Ovary (tissue), 7 donors: ENCODE measurements at regions not wholly inside any gene's neighbourhood (a gene's known extent, or its start where the extent isn't known, plus 50 kb on each side); places are given as distances from the start of the nearest gene placed in this dataset.

Experiments used
- DNase-seq, 5 donors: peaks; one replicate each; pipeline ENCODE4 v3.0.0-alpha.2; 2019 to 2020
- H3K27ac ChIP-seq, 2 donors: fragments of 200-600 bp; one replicate each; pipeline versions ENCODE4 v1.5.1 to v1.8.0; 2019 to 2022
- H3K27me3 ChIP-seq: fragments of 200-600 bp; one replicate; pipeline ENCODE4 v1.8.0; 2022
- H3K36me3 ChIP-seq: fragments of 200-600 bp; sonication (generic); one replicate; pipeline ENCODE4 v1.5.1; 2019
- H3K4me1 ChIP-seq: one replicate; pipeline ENCODE4 v1.8.1; 2013; ENCODE audit warnings: mild to moderate bottlenecking, moderate library complexity; ENCODE audit not compliant: insufficient read depth
- H3K4me3 ChIP-seq: fragments of 200-600 bp; sonication (generic); one replicate; pipeline ENCODE4 v1.5.1; 2017
- H3K9me3 ChIP-seq, 2 donors: fragments of 200-600 bp in 1 of 2; sonication (generic) in 1 of 2; one replicate each; pipeline versions ENCODE4 v1.5.1 to v1.8.1; 2013 to 2019; ENCODE audit warnings: mild to moderate bottlenecking in 1 of 2, moderate library complexity in 1 of 2
- EP300 ChIP-seq: sonication (generic); formaldehyde crosslinking; IDR thresholded peaks from one replicate; pipeline ENCODE4 v1.6.1; 2017; ENCODE audit warnings: antibody characterized with exemption
- POLR2A ChIP-seq: fragments of 450-650 bp; IDR thresholded peaks from one replicate; pipeline ENCODE4 v1.6.1; 2017; ENCODE audit warnings: antibody characterized with exemption, mild to moderate bottlenecking, moderate library complexity
- WGBS, 3 donors: extraction: QIAGEN DNeasy Blood & Tissue Kit in 1 of 3; methylation state at CpG; one replicate each; pipeline versions ENCODE4 v1.1.5 to v1.1.7; 2013 to 2017; 5-methylcytosine and 5-hydroxymethylcytosine counted together
- intact Hi-C, 4 donors: fragments of 100-400 bp; cut with DNase I; formaldehyde crosslinking; loops; one replicate each; pipeline versions ENCODE4 v1.11.0 to v1.15.1; 2022 to 2023
- TF ChIP-seq, protein P1 (sequence below), 3 donors: fragments of 450-650 bp in 2 of 3; fragments of 200-600 bp in 1 of 3; IDR thresholded peaks; one replicate each; pipeline versions ENCODE4 v1.5.1 to v1.8.0; 2016 to 2022; ENCODE audit warnings: antibody characterized with exemption in 3 of 3, mild to moderate bottlenecking in 1 of 3
- donor health status: DM: no; HTN: no; CAD: no; lungs with moderate emphysema.
- donor health status: DM: no; HTN: no; CAD: no.
- donor health status: Bipolar disorder and iron deficiency.
- donor health status: DM: no; HTN: no; CAD: no.
- donor health status: DM: yes; HTN: yes; CAD: no.

- no peaks in the 10 kb centered on the region for H3K36me3 ChIP-seq
- no peak for TF ChIP-seq POLR2A
- TF ChIP-seq, protein P1, sequence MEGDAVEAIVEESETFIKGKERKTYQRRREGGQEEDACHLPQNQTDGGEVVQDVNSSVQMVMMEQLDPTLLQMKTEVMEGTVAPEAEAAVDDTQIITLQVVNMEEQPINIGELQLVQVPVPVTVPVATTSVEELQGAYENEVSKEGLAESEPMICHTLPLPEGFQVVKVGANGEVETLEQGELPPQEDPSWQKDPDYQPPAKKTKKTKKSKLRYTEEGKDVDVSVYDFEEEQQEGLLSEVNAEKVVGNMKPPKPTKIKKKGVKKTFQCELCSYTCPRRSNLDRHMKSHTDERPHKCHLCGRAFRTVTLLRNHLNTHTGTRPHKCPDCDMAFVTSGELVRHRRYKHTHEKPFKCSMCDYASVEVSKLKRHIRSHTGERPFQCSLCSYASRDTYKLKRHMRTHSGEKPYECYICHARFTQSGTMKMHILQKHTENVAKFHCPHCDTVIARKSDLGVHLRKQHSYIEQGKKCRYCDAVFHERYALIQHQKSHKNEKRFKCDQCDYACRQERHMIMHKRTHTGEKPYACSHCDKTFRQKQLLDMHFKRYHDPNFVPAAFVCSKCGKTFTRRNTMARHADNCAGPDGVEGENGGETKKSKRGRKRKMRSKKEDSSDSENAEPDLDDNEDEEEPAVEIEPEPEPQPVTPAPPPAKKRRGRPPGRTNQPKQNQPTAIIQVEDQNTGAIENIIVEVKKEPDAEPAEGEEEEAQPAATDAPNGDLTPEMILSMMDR (IDR thresholded peaks at IDR 0.05) = no peak
- TF ChIP-seq EP300 = no peak
- intact Hi-C loops = no loop called here
- no peaks in the 10 kb centered on the region for H3K9me3 ChIP-seq
- no peak overlapping the region for H3K27ac ChIP-seq
- H3K4me3 ChIP-seq = no peak overlapping the region
- WGBS, 3 donors = 54 to 64% (median 58%) methylated on average over 10 of the region's 10 CpGs
- no peaks in the 10 kb centered on the region for H3K27me3 ChIP-seq
- DNase-seq = no peak
- H3K4me1 ChIP-seq = peaks cover 2% of the 10 kb centered on the region
Measured at GRCh38 chr9:36734737-36735136, 162.0 kb downstream of the MELK start.

DNA sequence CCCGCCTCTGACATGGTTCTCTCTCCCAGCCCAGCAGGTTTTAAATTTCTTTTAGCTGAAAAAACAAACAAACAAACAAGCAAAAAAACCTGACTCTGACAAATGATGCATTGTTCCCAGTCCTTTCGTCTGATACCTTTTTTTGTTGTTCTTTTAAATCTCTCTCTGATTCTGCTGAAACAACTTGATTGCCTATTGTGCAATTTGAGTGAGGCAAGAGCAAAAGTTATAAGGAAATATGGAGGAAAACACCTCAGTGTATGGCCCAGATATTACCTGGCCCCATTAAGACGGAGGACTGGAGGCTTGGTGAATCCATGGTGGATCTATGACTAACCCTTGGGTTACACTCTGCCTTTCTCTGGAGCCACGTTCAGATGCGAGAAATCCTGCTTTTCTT is 164.0 kb downstream of the MELK start:
- no peak for DNase-seq
- TF ChIP-seq EP300 = no peak
- TF ChIP-seq POLR2A = no peak
- TF ChIP-seq, protein P1 (IDR thresholded peaks at IDR 0.05) = no peak
- H3K27ac ChIP-seq = no peak overlapping the region
- WGBS, 3 donors = 90 to 96% (median 96%) methylated on average over 5 of the region's 5 CpGs
- H3K4me3 ChIP-seq = no peak overlapping the region
- H3K36me3 ChIP-seq = no peaks in the 10 kb centered on the region
- intact Hi-C loops = no loop called here
- H3K27me3 ChIP-seq = no peaks in the 10 kb centered on the region
- peaks cover 2% of the 10 kb centered on the region for H3K4me1 ChIP-seq
- H3K9me3 ChIP-seq = no peaks in the 10 kb centered on the region

- intact Hi-C loops = no loop called here
- 27 to 30% (median 28%) methylated on average over 11 of the region's 11 CpGs for WGBS, 3 donors
- TF ChIP-seq POLR2A = no peak
- no peak for TF ChIP-seq EP300
- TF ChIP-seq, protein P1 (IDR thresholded peaks at IDR 0.05) = no peak
- no peak overlapping the region for H3K27ac ChIP-seq
- no peak overlapping the region for H3K4me3 ChIP-seq
- no peaks in the 10 kb centered on the region for H3K36me3 ChIP-seq
- peak in 2 of 5 donors; percentile 13 to 26 for DNase-seq
- H3K4me1 ChIP-seq = peaks cover 2% of the 10 kb centered on the region
- no peaks in the 10 kb centered on the region for H3K27me3 ChIP-seq
- H3K9me3 ChIP-seq = no peaks in the 10 kb centered on the region
Measured at GRCh38 chr9:36738318-36738976, 165.8 kb downstream of the MELK start.

GRCh38 chr9:36739373-36740116 is 166.8 kb downstream of the MELK start:
- 16 to 21% (median 16%) methylated on average over 47 of the region's 47 CpGs for WGBS, 3 donors
- H3K4me3 ChIP-seq = no peak overlapping the region
- peaks cover 2% of the 10 kb centered on the region for H3K4me1 ChIP-seq
- no peak overlapping the region for H3K27ac ChIP-seq
- no peak for DNase-seq
- no peaks in the 10 kb centered on the region for H3K9me3 ChIP-seq
- intact Hi-C loops = no loop called here
- H3K27me3 ChIP-seq = no peaks in the 10 kb centered on the region
- H3K36me3 ChIP-seq = no peaks in the 10 kb centered on the region
- no peak for TF ChIP-seq POLR2A
- no peak for TF ChIP-seq EP300
- TF ChIP-seq, protein P1 (IDR thresholded peaks at IDR 0.05) = no peak
